ENCODE measurements at regions not wholly inside any gene's neighbourhood (a gene's known extent, or its start where the extent isn't known, plus 50 kb on each side); places are given as distances from the start of the nearest gene placed in this dataset.

GRCh38 chr14:105887692-105888091 is 361.3 kb downstream of the TMEM121 start:
- TF ChIP-seq CTCF (IDR thresholded peaks at IDR 0.05) (no peak), POLR2A (IDR thresholded peaks at IDR 0.05) (no peak)
- WGBS, 2 donors, result 14 to 37% methylated on average over 2 of the region's 2 CpGs
- Histone ChIP-seq H3K4me3 (replicated peaks in 1 of 3) (no peak overlapping the region), H3K27me3 (no peaks in the 10 kb centered on the region), H3K27ac (no peak overlapping the region), H3K36me3 (no peaks in the 10 kb centered on the region), H3K4me1 (no peaks in the 10 kb centered on the region), H3K9me3 (no peaks in the 10 kb centered on the region)
- intact Hi-C loops (cut with DNase I), result no loop called here
- no peak for DNase-seq

- TF ChIP-seq CTCF (IDR thresholded peaks at IDR 0.05) (no peak), POLR2A (IDR thresholded peaks at IDR 0.05) (no peak)
- Histone ChIP-seq H3K4me1 (no peaks in the 10 kb centered on the region), H3K27me3 (no peaks in the 10 kb centered on the region), H3K9me3 (no peaks in the 10 kb centered on the region), H3K36me3 (no peaks in the 10 kb centered on the region), H3K27ac (no peak overlapping the region), H3K4me3 (replicated peaks in 1 of 3) (no peak overlapping the region)
- no peak for DNase-seq
- WGBS, 2 donors, result 71 to 81% methylated on average over 1 of the region's 2 CpGs
- intact Hi-C loops (cut with DNase I), result no loop called here
Measured at GRCh38 chr14:105888151-105888550, 361.8 kb downstream of the TMEM121 start.

GRCh38 chr14:105888784-105889665 is 362.6 kb downstream of the TMEM121 start:
- Histone ChIP-seq H3K27ac (no peak overlapping the region), H3K27me3 (no peaks in the 10 kb centered on the region), H3K9me3 (no peaks in the 10 kb centered on the region), H3K4me3 (replicated peaks in 1 of 3) (no peak overlapping the region), H3K4me1 (no peaks in the 10 kb centered on the region), H3K36me3 (no peaks in the 10 kb centered on the region)
- DNase-seq, result no peak
- 67 to 84% methylated on average over 10 to 20 of the region's 20 CpGs for WGBS, 2 donors
- no peak for TF ChIP-seq CTCF (IDR thresholded peaks at IDR 0.05)
- TF ChIP-seq POLR2A (IDR thresholded peaks at IDR 0.05), result no peak
- intact Hi-C loops (cut with DNase I), result no loop called here

GRCh38 chr14:105889666-105890473 is 363.5 kb downstream of the TMEM121 start:
- intact Hi-C loops (cut with DNase I), result no loop called here
- H3K27ac ChIP-seq, result no peak overlapping the region
- WGBS, 2 donors, result 76 to 77% methylated on average over 8 to 9 of the region's 10 CpGs
- H3K27me3 ChIP-seq, result no peaks in the 10 kb centered on the region
- H3K9me3 ChIP-seq, result no peaks in the 10 kb centered on the region
- TF ChIP-seq POLR2A (IDR thresholded peaks at IDR 0.05) (no peak), CTCF (IDR thresholded peaks at IDR 0.05) (no peak)
- no peak overlapping the region for H3K4me3 ChIP-seq (replicated peaks in 1 of 3)
- no peaks in the 10 kb centered on the region for H3K4me1 ChIP-seq
- DNase-seq, result peak in 1 of 2 donors; percentile 1
- H3K36me3 ChIP-seq, result no peaks in the 10 kb centered on the region
